Thyroid gland (tissue), 4 donors: ENCODE measurements at regions not wholly inside any gene's neighbourhood (a gene's known extent, or its start where the extent isn't known, plus 50 kb on each side); places are given as distances from the start of the nearest gene placed in this dataset.

Experiments
- POLR2A ChIP-seq, 2 donors: fragments of 450-650 bp; IDR thresholded peaks; one replicate each; pipeline ENCODE4 v1.6.1; 2017; ENCODE audit warnings: antibody characterized with exemption in 2 of 2, mild to moderate bottlenecking in 2 of 2, moderate library complexity in 1 of 2
- TF ChIP-seq, protein P1 (sequence below), 6 experiments: fragments of 200-600 bp in 3 of 6; fragments of 450-650 bp in 3 of 6; sonication (generic) in 3 of 6; IDR thresholded peaks; one replicate each; pipeline ENCODE4 v1.5.1; 2016 to 2019; ENCODE audit warnings: antibody characterized with exemption in 6 of 6, mild to moderate bottlenecking in 2 of 6, inconsistent platforms in 1 of 6, moderate library complexity in 1 of 6

GRCh38 chr15:95409626-95410310 is 920.7 kb upstream of the NR2F2 start:
- TF ChIP-seq, protein P1, sequence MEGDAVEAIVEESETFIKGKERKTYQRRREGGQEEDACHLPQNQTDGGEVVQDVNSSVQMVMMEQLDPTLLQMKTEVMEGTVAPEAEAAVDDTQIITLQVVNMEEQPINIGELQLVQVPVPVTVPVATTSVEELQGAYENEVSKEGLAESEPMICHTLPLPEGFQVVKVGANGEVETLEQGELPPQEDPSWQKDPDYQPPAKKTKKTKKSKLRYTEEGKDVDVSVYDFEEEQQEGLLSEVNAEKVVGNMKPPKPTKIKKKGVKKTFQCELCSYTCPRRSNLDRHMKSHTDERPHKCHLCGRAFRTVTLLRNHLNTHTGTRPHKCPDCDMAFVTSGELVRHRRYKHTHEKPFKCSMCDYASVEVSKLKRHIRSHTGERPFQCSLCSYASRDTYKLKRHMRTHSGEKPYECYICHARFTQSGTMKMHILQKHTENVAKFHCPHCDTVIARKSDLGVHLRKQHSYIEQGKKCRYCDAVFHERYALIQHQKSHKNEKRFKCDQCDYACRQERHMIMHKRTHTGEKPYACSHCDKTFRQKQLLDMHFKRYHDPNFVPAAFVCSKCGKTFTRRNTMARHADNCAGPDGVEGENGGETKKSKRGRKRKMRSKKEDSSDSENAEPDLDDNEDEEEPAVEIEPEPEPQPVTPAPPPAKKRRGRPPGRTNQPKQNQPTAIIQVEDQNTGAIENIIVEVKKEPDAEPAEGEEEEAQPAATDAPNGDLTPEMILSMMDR (IDR thresholded peaks at IDR 0.05), result no peak
- TF ChIP-seq POLR2A (IDR thresholded peaks at IDR 0.05), result no peak
